RWPE2 (cell line): ENCODE measurements at regions not wholly inside any gene's neighbourhood (a gene's known extent, or its start where the extent isn't known, plus 50 kb on each side); places are given as distances from the start of the nearest gene placed in this dataset.

Source experiments
- ATAC-seq: fragments of 200-7000 bp; cut with Tn5 transposase; 3 replicates; pipeline ENCODE4 v1.9.1; 2021; ENCODE audit warnings: low read depth
- DNase-seq: peaks from one replicate; pipeline ENCODE4 v3.0.0-alpha.2; 2020; ENCODE audit warnings: low spot score
- H3K27ac ChIP-seq: fragments of 450-650 bp; 2 replicates; pipeline ENCODE4 v1.5.1; 2017; ENCODE audit warnings: mild to moderate bottlenecking; ENCODE audit not compliant: poor library complexity, severe bottlenecking
- H3K27me3 ChIP-seq: fragments of 250-450 bp; sonication (Bioruptor Pico); 2 replicates; pipeline ENCODE4 v1.5.1; 2021; ENCODE audit warnings: mild to moderate bottlenecking, moderate library complexity; ENCODE audit not compliant: insufficient read depth, poor library complexity, severe bottlenecking
- H3K36me3 ChIP-seq: fragments of 250-450 bp; sonication (Bioruptor Pico); 2 replicates; pipeline ENCODE4 v1.5.1; 2020; ENCODE audit warnings: low read depth, mild to moderate bottlenecking, moderate library complexity
- H3K4me1 ChIP-seq: fragments of 250-450 bp; sonication (Bioruptor Pico); 2 replicates; pipeline ENCODE4 v1.5.1; 2021; ENCODE audit warnings: mild to moderate bottlenecking, moderate library complexity; ENCODE audit not compliant: insufficient read depth, poor library complexity, severe bottlenecking
- H3K4me3 ChIP-seq: fragments of 250-450 bp; sonication (Bioruptor Pico); 2 replicates; pipeline ENCODE4 v1.5.1; 2021; ENCODE audit warnings: mild to moderate bottlenecking, moderate library complexity; ENCODE audit not compliant: severe bottlenecking
- H3K9me3 ChIP-seq: fragments of 250-450 bp; sonication (Bioruptor Pico); 2 replicates; pipeline ENCODE4 v1.5.1; 2021; ENCODE audit warnings: mild to moderate bottlenecking, moderate library complexity; ENCODE audit not compliant: severe bottlenecking
- CTCF ChIP-seq: fragments of 450-650 bp; IDR thresholded peaks from one replicate; pipeline ENCODE4 v1.5.1; 2017; ENCODE audit warnings: mild to moderate bottlenecking, moderate library complexity; ENCODE audit not compliant: poor library complexity, severe bottlenecking

- H3K27ac ChIP-seq, result no peak overlapping the region
- H3K36me3 ChIP-seq, result no peaks in the 10 kb centered on the region
- no peaks in the 10 kb centered on the region for H3K9me3 ChIP-seq
- DNase-seq (no peak), ATAC-seq (peak; percentile 64)
- H3K27me3 ChIP-seq, result no peaks in the 10 kb centered on the region
- TF ChIP-seq CTCF, result no peak
- H3K4me3 ChIP-seq, result no peak overlapping the region
- no peaks in the 10 kb centered on the region for H3K4me1 ChIP-seq
Measured at GRCh38 chr6:169905041-169905807, 153.8 kb downstream of the ERMARD start.

GRCh38 chr6:169904051-169904922, 152.9 kb downstream of the ERMARD start:
- Histone ChIP-seq H3K36me3 (no peaks in the 10 kb centered on the region), H3K27me3 (no peaks in the 10 kb centered on the region), H3K27ac (no peak overlapping the region), H3K4me1 (no peaks in the 10 kb centered on the region), H3K4me3 (no peak overlapping the region), H3K9me3 (no peaks in the 10 kb centered on the region)
- no peak for TF ChIP-seq CTCF
- no peak for DNase-seq
- no peak for ATAC-seq

- H3K9me3 ChIP-seq, result no peaks in the 10 kb centered on the region
- H3K27ac ChIP-seq, result no peak overlapping the region
- no peaks in the 10 kb centered on the region for H3K36me3 ChIP-seq
- DNase-seq, result no peak
- ATAC-seq, result no peak
- no peak overlapping the region for H3K4me3 ChIP-seq
- no peak for TF ChIP-seq CTCF
- no peaks in the 10 kb centered on the region for H3K27me3 ChIP-seq
- H3K4me1 ChIP-seq, result no peaks in the 10 kb centered on the region
Measured at GRCh38 chr6:169903122-169903521, 151.7 kb downstream of the ERMARD start.

- ATAC-seq (no peak), DNase-seq (no peak)
- H3K27me3 ChIP-seq, result no peaks in the 10 kb centered on the region
- no peaks in the 10 kb centered on the region for H3K4me1 ChIP-seq
- no peak overlapping the region for H3K4me3 ChIP-seq
- no peaks in the 10 kb centered on the region for H3K9me3 ChIP-seq
- no peaks in the 10 kb centered on the region for H3K36me3 ChIP-seq
- no peak overlapping the region for H3K27ac ChIP-seq
- TF ChIP-seq CTCF, result no peak
Measured at GRCh38 chr6:169902604-169903003, 151.2 kb downstream of the ERMARD start.
